ENCODE measurements at regions not wholly inside any gene's neighbourhood (a gene's known extent, or its start where the extent isn't known, plus 50 kb on each side); places are given as distances from the start of the nearest gene placed in this dataset.

GRCh38 chr15:38192496-38192895 lies 60.1 kb upstream of the SPRED1 start:
- WGBS, 3 donors = 92 to 97% (median 93%) methylated on average over 2 of the region's 2 CpGs
- H3K4me3 ChIP-seq = no peak overlapping the region
- no peaks in the 10 kb centered on the region for H3K4me1 ChIP-seq (ENCODE audit: insufficient read depth)
- DNase-seq = no peak
- H3K9me3 ChIP-seq = no peaks in the 10 kb centered on the region
- H3K27me3 ChIP-seq = no peaks in the 10 kb centered on the region
- no peak for TF ChIP-seq POLR2A (IDR thresholded peaks at IDR 0.05)
- no peak for TF ChIP-seq CTCF (IDR thresholded peaks at IDR 0.05)
- TF ChIP-seq EP300 (IDR thresholded peaks at IDR 0.05) = no peak
- H3K36me3 ChIP-seq = no peaks in the 10 kb centered on the region
- H3K27ac ChIP-seq = no peak overlapping the region
- intact Hi-C loops (cut with DNase I) = no loop called here

GRCh38 chr15:38193496-38193895 lies 59.1 kb upstream of the SPRED1 start:
- Histone ChIP-seq H3K36me3 (no peaks in the 10 kb centered on the region), H3K27ac (no peak overlapping the region), H3K9me3 (no peaks in the 10 kb centered on the region), H3K4me3 (no peak overlapping the region), H3K4me1 (ENCODE audit: insufficient read depth) (no peaks in the 10 kb centered on the region), H3K27me3 (no peaks in the 10 kb centered on the region)
- DNase-seq = no peak
- TF ChIP-seq EP300 (IDR thresholded peaks at IDR 0.05) (no peak), POLR2A (IDR thresholded peaks at IDR 0.05) (no peak), CTCF (IDR thresholded peaks at IDR 0.05) (no peak)
- 42 to 57% (median 47%) methylated on average over 1 of the region's 1 CpG for WGBS, 3 donors
- intact Hi-C loops (cut with DNase I) = no loop called here

- Histone ChIP-seq H3K36me3 (no peaks in the 10 kb centered on the region), H3K27me3 (no peaks in the 10 kb centered on the region), H3K27ac (no peak overlapping the region), H3K9me3 (no peaks in the 10 kb centered on the region), H3K4me3 (no peak overlapping the region), H3K4me1 (ENCODE audit: insufficient read depth) (no peaks in the 10 kb centered on the region)
- TF ChIP-seq EP300 (IDR thresholded peaks at IDR 0.05) (no peak), POLR2A (IDR thresholded peaks at IDR 0.05) (no peak), CTCF (IDR thresholded peaks at IDR 0.05) (no peak)
- WGBS, 3 donors = 94 to 97% (median 94%) methylated on average over 5 of the region's 5 CpGs
- no peak for DNase-seq
- intact Hi-C loops (cut with DNase I) = no loop called here
Observed at GRCh38 chr15:38195191-38195901, 57.3 kb upstream of the SPRED1 start.

GRCh38 chr15:38196076-38196475 lies 56.6 kb upstream of the SPRED1 start:
- no peak for TF ChIP-seq CTCF (IDR thresholded peaks at IDR 0.05)
- TF ChIP-seq POLR2A (IDR thresholded peaks at IDR 0.05) = no peak
- TF ChIP-seq EP300 (IDR thresholded peaks at IDR 0.05) = no peak
- Histone ChIP-seq H3K27me3 (no peaks in the 10 kb centered on the region), H3K4me3 (no peak overlapping the region), H3K9me3 (no peaks in the 10 kb centered on the region), H3K36me3 (no peaks in the 10 kb centered on the region), H3K4me1 (ENCODE audit: insufficient read depth) (no peaks in the 10 kb centered on the region), H3K27ac (no peak overlapping the region)
- 14 to 19% (median 18%) methylated on average over 1 of the region's 1 CpG for WGBS, 3 donors
- intact Hi-C loops (cut with DNase I) = no loop called here
- no peak for DNase-seq

All from ovary (tissue), 7 donors.